ENCODE measurements at regions not wholly inside any gene's neighbourhood (a gene's known extent, or its start where the extent isn't known, plus 50 kb on each side); places are given as distances from the start of the nearest gene placed in this dataset.
"Not testable (repeated sequence)": the region's sequence is repeated elsewhere in the genome, so short reads cannot be mapped to it uniquely, and the experiment has no call there.

DNA sequence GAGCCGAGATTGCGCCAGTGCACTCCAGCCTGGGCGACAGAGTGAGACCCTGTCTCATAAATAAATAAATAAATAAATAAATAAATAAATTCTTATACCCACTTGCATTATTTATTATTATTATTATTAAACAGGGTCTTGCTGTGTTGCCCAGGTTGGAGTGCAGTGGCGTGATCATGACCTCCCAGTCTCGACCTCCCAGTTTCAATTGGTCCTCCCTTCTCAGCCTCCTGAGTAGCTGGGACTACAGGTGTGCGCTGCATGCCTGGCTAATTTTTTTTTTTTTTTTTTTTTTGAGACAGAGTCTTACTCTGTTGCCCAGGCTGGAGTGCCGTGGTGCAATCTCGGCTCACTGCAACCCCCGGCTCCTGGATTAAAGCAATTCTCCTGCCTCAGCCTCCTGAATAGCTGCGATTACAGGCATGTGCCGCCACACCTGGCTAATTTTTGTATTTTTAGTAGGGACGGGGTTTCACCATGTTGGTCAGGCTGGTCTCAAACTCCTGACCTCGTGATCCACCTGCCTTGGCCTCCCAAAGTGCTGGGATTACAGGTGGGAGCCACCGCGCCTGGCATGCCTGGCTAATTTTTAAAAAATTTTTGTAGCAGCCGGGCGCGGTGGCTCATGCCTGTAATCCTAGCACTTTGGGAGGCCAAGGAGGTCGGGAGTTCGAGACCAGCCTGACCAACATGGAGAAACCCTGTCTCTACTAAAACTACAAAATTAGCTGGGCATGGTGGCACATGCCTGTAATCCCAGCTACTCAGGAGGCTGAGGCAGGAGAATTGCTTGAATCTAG is 150.2 kb downstream of the SEC14L1 start:
- DNase-seq, result not testable (repeated sequence)

DNA sequence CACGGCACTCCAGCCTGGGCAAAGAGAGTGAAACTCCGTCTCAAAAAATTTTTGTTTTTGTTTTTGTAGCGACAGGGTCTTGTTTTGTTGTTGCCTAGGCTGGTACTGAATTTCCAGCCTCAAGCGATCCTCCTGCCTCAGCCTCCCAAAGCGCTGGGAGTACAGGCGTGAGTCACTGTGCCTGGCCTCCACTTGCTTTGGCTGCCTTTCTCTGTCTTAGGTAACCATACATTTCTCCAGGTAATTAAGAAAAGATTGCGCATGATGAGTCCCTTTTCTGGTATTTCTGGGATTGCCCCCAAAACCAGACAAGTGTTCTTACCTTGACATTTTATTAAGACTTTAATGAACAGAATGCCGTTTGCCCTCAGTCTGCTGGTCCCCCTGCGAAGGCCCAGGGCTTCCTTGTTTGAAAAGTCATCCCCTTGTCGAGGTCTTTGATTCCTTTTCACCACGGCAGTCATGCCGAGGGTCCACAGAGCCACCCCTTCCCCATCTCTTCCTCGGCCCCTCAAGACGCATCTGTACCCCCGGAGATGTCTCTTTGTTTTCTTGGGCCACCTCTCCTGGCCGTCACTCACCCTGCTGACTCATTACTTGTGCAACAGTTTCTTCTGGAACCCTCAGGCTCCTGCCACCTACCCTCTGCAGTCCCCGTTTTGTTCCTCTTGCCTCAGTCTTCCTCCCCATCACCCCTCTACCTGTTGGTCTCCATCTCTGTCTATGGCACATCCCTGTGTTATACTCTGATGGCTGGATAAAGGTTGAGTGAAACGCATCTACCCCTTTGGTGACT is 151.0 kb downstream of the SEC14L1 start:
- no peak for DNase-seq

DNA sequence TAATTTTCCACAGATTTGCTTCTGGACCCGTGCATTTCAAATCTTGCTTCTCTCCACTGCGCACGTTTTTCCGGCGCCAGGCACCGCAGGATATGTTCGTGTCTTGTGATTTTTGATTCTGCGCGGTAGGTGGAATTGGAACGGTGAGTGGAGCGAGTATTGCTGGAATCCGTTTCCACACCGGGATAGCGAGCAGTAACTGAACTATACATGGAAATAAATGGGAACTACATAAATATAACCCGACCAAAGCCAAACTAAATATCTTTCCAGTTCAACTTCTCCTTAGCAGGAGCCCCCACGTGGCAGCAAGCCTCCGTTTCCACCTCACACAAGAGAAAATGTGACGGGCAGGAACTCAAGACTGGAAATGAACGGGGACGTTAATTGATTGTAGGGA is 154.0 kb downstream of the SEC14L1 start:
- no peak for DNase-seq

DNA sequence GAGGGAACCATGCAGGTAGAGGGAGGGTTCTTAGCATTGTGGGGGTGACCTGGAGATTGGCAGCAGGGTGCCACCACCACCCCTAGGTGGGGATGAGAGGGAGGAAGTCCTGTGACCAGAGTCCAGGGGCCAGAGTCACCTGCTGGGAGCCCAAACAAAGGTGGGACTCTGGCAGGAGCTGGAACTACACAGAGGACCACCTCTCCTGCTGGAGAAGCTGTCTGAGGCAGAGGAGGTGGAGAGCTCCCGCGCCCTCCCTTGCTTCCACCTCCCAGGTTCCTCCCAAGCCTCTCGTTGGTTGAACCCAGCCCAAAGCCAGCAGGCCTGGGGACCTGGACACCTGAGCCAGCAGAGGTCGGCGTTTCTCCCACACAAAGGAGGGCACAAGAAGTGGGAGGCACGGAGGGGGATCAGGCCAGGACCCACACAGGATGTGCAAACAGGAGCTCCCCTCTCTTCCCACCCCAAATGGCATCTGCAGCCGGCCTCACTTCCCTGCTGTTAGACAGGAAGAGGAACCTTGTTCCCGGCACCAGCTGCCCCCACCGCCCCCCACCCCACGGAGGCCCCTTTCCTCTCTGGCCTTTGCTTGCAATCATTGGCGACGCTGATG is 154.6 kb downstream of the SEC14L1 start:
- no peak for DNase-seq

DNA sequence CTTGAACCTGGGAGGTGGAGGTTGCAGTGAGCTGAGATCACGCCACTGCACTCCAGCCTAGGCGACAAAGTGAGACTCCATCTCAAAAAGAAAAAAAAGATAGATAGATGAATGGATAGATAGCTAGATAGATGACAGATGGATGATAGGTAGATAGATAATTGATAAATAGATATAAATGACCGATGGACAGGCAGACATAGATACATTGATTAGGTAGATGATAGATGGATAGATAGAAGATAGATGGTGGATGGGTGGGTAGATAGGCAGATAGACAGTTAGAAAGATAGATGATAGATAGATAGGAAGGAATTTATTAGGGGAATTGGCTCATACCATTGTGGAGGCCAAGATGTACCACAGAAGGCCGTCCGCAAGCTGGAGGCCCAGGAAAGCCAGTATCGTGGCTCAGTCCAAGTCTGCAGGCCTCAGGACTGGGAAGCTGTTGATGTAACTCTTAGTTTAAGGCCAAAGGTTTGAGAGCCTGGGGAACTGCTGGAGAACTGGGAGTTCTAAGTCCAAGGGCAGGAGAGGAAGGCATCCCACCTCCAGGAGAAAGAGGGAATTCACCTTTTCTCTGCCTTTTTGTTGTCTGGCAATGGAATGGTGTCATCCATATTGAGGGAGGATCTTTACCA is 156.1 kb downstream of the SEC14L1 start:
- DNase-seq, result no peak

DNA sequence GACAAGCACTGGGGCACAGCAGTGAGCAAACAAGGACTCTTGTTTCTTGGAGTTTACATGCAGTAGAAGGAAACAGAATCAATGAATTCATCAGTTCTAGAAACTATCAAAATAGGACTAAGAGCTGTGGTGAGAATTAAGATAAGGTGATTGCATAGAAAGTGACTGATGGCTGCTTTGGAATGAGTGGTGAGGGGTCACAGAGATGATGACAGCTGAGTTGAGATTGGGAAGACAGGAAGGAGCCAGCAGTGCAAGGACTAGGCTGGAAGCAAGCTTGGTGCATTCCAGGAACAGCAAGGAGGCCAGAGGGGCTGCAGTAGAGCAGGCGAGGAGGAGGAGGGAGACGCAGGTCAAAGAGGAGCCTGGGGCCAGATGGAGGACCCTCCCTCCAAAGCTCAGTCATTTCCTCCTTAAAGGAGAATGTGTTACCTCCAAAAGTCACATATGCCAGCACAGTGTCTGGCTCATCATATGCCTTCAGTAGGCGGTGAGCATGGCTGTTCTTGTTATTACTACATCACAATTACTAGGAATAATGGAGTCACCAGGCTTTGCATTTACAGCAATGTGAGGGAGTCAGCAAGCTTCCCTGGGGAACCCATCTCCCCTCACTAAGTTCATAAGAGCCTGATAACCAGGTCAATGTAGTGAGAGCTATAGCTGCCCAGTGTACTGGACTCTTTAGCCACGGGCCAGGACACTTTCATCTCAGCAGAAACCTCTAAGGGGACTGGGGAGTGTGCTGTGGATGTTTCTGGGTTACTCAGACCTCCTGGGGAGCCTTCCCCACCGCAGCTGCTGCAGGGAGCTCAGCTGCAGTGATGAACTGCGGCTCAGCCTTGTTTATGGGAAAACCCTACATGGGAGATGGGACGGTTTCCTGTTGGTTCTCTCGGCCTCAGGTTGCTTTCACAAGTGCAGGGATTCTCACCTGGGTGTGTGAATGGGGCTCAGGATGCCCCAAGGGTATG is 157.2 kb downstream of the SEC14L1 start:
- no peak for DNase-seq

DNA sequence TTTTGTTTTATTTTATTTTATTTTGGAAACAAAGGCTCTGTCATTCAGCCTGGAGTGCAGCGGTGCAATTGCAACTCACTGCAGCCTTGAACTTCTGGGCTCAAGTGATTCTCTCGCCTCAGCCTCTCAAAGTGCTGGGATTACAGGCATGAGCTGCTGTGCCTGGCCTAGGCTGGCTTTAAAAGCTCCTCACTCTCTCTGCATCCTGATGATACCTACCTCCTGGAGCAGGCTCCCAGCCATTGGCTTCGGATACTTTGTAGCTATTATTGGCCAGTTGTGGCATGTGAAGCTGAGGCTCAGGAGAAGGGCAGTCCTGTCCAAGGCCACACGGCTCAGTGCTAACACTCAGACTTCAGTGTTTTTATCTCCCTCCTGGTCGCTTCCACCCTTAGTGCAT is 158.0 kb downstream of the SEC14L1 start:
- DNase-seq, result no peak

DNA sequence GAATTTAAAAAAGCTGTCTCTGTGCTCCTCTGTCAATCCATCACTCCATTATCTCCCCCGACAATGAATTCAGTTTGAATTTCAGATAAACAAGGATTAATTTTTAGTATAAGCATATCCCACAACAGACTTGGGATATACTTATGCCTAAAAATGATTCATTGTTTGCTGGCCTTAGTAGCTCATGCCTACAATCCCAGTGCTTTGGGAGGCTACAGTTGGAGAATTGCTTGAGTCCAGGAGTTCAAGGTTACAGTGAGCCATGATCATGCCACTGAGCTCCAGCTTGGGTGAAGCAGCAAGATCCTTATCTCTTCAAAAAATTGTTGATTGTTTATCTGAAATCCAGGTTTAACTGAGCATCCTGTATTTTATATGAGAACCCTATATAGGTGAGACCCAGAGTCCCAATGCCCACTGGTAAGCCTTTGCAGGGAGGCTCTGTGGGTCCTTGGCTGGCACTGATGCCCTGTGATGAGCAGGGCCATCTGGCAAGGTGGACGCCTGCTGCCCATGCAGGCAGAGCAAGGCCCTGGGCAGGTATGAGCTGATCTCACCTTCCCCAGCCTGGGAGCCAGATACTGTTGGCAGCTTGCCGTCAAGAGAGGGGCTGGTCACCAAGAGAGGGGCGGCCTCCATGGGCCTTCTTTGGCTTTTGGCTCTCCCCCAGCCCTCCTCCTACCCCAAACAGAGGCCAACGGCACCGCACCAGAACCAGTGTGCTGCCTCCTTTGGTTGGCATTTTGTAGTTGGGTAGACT is 158.7 kb downstream of the SEC14L1 start:
- no peak for DNase-seq

DNA sequence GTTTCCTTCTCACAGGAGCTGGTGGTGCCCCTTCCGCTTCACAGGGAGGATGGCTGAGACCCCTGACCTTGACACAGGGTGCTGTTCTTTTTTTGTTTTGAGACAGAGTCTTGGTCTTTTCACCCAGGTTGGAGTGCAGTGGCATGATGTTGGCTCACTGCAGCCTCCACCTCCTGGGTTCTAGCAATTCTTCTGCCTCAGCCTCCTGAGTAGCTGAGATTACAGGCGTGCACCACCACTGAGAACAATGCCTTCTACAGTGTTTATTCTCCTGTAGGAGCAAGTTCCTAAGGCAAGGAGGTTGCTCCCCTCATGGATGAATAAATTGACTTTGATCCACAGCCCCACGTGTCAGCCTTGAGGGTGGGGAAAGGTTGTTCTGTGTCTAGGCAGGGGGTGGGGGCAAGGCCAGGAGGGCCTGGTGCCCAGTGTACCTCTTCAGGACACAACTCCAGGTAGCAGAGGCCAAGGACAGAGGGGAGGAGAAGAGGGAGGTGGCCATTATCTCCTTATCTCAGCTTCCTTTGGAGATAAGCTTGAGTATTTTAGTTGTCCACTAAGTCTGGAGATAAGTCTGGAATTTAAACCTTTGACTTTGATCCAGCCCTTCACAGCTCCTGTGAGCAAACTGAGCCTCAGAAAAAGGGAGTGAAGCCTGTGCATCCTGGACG is 159.4 kb downstream of the SEC14L1 start:
- no peak for DNase-seq

DNA sequence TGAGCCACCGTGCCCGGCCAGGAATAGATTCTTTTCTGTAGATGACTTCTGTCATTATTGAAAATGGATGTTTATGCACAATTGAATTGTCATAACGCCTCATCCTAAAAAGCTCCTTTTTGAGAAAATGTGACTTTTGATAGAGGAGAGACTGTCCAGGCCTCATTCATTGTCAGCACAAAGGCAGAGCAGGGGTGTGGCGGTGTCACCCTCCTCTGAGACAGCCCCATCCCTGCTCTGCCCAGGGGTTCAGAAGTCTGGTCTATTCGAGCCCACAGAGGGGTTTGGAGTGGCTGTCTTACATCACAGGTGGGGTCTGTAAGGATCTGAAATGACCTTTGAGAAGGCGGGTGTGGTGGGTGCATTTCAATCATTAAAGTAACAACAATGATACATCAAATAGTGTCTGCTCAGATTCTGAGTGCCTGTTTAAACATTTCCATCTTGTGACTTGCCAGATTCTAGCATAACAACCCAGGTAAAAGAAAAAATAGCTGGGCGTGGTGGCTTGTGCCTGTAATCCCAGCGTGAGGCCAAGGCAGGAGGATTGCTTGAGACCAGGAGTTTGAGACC is 161.0 kb downstream of the SEC14L1 start:
- no peak for DNase-seq

DNA sequence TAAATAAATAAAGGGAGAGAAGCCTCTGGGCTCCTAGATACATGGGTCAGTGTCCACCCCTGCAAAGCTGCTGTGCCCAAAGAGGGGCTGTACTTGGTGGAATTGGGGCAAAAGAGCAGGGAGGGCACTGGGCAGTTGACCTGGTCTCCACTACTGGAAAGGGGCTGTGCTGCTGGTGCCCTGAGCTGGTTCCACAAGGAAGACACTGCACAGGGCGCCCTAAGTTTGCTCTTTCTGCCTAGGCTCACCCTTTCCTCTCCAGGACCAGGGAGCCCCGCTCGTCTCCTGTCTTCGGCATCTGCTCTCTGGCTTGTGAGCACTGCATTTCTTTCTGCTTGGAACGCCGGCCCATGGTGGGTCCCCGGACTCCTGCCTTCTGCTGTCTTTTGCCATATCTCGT is 161.9 kb downstream of the SEC14L1 start:
- DNase-seq, result no peak

DNA sequence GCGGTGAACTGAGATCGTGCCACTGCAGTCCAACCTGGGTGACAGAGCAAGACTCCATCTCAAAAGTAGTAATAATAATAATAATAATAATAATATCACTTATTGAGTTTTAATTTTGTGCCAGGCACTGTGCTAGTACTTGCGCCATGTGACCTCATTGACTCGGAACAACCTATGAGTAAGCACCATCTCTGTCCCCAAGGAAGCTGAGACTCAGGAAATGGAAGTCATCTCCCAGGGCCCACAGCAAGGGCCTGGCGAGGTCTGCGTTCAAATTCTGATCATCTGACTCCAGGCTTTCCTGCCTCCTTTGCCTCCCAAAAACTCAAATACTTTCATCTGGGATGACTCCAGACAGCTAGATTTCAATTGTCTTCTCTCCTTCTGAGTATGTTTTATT is 162.9 kb downstream of the SEC14L1 start:
- no peak for DNase-seq

DNA sequence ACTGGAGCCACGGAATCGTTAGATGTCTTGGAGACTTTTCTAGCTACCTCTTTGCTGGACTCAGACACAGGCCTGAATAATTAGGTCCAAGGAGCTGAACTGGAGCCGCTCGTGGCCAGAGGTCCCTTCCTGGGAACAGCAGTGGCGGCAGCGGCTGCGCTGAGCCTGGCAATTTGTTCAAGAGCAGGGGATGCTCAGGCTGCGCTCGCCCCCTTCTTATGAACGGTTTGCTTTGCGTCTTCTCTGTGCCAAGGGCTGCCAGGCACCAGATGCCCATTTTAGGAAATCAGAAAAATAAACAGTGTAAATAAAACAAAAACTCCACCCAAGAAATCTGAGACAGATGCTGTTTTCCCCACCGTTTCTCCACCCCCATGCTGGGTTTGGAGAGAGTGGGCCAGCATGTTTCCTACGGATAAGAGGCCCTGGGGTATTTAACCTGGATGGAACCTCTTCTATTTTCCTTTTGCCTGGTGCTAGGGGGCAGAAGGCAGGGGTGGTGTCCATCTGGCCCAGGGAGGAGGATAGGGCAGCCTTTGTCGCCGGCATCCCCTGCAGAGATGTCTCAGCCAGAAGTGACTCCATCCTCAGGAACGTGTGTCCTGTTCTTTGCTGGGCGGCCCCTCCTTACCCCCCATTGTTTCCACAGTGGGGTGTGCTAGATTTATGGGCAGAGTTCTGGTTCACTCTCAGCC is 163.4 kb downstream of the SEC14L1 start:
- DNase-seq, result no peak

DNA sequence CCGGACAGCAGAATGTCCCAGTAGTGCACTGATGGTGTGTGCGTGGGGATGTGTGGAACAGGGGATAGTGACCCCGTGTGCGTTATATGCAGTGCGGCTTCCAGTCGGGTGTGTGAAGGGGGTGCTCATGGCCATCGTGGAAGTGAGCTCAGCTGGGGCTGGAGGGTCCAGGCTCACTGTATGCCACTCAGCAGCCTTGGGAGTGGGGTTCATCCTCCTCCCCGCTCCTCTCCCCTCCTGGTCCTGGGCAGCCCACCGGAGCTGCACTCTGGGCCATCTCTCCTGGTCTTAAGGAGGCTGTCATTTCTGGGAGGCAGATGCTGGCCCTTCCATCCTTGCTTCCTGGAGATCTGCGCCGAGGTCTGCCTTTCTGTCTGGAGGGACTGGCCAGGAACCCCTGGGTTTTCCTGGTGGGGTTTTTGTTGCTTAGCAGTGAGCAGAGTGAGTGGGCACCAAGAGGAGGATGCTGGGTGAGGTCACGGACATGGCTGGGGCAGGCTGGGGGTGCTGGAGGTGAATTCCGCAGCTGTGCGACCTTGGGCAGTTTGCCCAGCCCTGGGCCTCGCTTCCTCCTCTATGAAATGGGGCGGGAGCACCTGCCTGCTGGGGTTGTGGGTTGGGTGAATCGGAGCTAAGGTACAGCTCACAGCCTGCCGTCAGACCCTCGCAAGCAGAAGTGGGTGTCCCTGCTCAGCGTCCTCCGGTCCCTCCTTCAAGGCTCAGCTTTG is 164.1 kb downstream of the SEC14L1 start:
- no peak for DNase-seq

DNA sequence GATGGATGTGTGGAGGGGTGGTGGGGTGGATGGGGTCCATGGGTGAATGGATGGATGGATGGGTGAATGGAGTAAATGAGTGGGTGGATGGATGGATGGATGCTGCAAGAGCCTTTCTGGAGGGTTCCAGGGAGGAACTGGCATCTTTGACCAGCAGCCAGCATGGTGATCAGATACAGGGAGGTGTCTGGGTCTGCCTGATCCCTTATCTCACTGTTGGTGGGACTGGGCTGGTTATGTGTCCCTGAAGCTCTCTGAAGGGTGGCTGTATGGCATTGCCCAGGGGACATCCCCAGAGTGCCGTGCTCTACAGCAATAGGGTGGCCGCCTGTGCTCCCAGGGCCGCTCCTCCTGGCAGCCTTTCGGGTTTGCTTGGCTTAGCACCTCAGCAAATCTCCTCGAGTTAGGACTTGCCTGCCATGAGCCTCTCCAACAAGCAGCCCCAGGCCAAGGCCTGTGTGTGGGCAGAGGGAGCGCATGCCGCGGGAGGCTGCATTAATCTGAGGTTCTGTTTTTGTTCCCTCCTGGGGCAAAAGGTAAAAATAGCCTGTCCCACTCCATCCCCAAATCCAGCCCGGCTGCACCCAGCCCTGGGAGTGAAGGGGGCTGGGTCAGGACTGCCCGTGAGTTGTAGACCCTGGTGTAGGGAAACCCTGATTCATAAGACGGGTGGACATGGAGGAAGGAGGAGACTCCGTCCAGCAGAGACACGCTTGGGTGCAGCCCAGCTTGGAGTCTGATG is 165.4 kb downstream of the SEC14L1 start:
- no peak for DNase-seq

DNA sequence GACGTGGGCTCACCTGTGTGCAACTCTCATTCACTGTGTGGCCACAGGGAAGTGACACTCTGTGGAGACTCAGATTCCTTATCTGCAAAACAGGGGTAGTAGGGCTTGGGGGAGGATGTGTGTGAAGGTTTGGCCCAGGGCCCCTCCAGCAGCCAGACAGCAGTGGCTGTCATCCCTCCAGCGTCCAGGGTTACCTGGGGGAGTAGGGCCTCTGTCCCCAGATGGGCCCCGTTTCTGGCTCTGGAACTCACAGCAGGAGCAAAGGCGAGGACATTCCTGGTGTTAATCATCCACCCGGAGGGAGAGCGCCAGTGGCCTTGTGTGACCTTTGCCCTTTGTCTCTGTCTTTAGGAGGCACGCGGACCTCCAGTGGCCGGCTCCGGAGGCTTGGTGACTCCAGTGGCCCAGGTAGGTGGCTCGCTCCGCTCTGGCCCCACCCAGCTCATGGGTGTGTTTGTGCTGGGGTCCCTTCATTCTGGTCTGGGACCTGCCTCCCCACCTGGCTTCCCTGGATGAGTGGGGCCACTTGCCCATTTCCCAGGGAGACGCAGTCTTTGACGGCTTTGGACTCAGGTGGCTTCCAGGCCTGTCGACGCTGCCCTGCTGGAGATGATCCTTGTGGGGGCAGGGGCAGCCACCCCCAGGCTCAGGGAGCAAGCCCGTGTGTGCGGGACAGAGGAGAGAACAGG is 166.2 kb downstream of the SEC14L1 start:
- no peak for DNase-seq

DNA sequence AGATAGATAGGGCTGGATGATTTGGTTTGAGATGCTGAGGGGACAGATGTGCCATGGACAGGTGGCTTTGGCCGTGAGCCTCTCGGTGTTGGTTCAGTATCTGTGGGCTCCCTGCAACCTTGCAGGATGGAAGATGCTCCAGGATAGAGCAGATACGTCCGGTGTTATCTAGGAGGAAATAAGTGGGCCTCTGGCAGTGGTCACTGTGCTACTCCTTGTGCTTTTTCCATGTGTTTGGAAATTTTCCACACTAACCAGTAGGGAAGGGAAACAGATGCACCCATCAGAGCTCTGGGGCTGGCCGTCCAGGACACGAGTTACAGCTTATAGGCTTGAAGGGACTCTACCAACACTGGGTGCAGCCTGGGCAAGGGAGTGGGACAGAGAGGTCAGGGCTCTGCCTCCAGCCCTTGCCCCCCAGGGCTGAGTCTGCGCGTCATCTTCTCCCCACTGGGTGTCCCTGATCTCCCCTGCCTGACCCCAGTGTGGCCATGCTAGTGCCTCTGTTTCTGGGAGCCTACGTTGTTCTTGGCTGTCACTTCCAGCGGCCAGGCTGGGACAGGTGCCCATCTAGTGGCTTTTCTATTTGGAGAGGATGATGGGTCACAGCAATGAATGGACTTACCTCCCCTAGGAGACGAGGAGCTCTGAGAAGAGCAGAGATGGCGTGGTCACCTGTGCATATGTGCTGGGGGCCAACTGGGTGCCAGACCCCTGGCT is 166.9 kb downstream of the SEC14L1 start:
- DNase-seq, result no peak

Data from activated CD4-positive, alpha-beta T cell treated with anti-CD3 and anti-CD28 coated beads, Interleukin-2, Interleukin-6, amounts not matched to agents 100 ng/mL and 50 ng/mL, durations not matched to agents 16 hours and 8 hours (primary cell).